Heart left ventricle (tissue), 16 donors: ENCODE measurements at regions not wholly inside any gene's neighbourhood (a gene's known extent, or its start where the extent isn't known, plus 50 kb on each side); places are given as distances from the start of the nearest gene placed in this dataset.

Experiments used
- ATAC-seq, 4 donors: fragments of 200-7000 bp; cut with Tn5 transposase; one replicate each; pipeline ENCODE4 v1.9.1; 2020 to 2022; ENCODE audit warnings: moderate library complexity in 4 of 4, mild to moderate bottlenecking in 3 of 4, moderate number of reproducible peaks in 1 of 4
- DNase-seq, 5 donors: peaks; one replicate each; pipeline ENCODE4 v3.0.0-alpha.2; 2020
- H3K27ac ChIP-seq, 12 donors: fragments of 200-600 bp; sonication (generic) in 4 of 12; one replicate each; pipeline versions ENCODE4 v1.5.0 to v1.8.0; 2016 to 2022; ENCODE audit warnings: mild to moderate bottlenecking in 2 of 12
- H3K27me3 ChIP-seq, 9 donors: fragments of 200-600 bp; sonication (generic) in 2 of 9; one replicate each; pipeline versions ENCODE4 v1.5.1 to v1.8.0; 2016 to 2022; ENCODE audit warnings: mild to moderate bottlenecking in 3 of 9
- H3K36me3 ChIP-seq, 9 donors: fragments of 200-600 bp; sonication (generic) in 2 of 9; one replicate each; pipeline versions ENCODE4 v1.5.0 to v1.8.0; 2018 to 2022; ENCODE audit warnings: mild to moderate bottlenecking in 2 of 9
- H3K4me1 ChIP-seq, 12 donors: fragments of 200-600 bp; sonication (generic) in 4 of 12; one replicate each; pipeline versions ENCODE4 v1.5.0 to v1.8.0; 2016 to 2022; ENCODE audit warnings: mild to moderate bottlenecking in 3 of 12
- H3K4me3 ChIP-seq, 12 donors: fragments of 200-600 bp; sonication (generic) in 4 of 12; one replicate each; pipeline versions ENCODE4 v1.5.0 to v1.8.0; 2017 to 2022; ENCODE audit warnings: mild to moderate bottlenecking in 9 of 12, moderate library complexity in 4 of 12
- H3K9me3 ChIP-seq, 12 donors: fragments of 200-600 bp; sonication (generic) in 4 of 12; one replicate each; pipeline versions ENCODE4 v1.5.0 to v1.8.0; 2016 to 2022; ENCODE audit warnings: mild to moderate bottlenecking in 1 of 12
- POLR2A ChIP-seq, 2 donors: fragments of 450-650 bp; IDR thresholded peaks; one replicate each; pipeline ENCODE4 v1.6.1; 2017; ENCODE audit warnings: antibody characterized with exemption in 2 of 2, mild to moderate bottlenecking in 2 of 2, moderate library complexity in 2 of 2
- WGBS, 4 donors: extraction: QIAGEN DNeasy Blood & Tissue Kit in 2 of 4; methylation state at CpG; one replicate each; pipeline versions ENCODE4 v1.1.5 to v1.1.7; 2013 to 2018; 5-methylcytosine and 5-hydroxymethylcytosine counted together
- intact Hi-C, 10 donors: fragments of 100-400 bp; cut with DNase I; formaldehyde crosslinking; loops; one replicate each; pipeline versions ENCODE4 v1.11.1 to v1.14.2; 2022
- TF ChIP-seq, protein P1 (sequence below), 12 donors: fragments of 200-600 bp; sonication (generic) in 4 of 12; IDR thresholded peaks; one replicate each; pipeline versions ENCODE4 v1.5.0 to v1.8.0; 2018 to 2022; ENCODE audit warnings: antibody characterized with exemption in 12 of 12, mild to moderate bottlenecking in 5 of 12
- donor health status: ischemic (EF 13 %, LVEDD 7.1; RV severe dilation, severe dysfunction).
- donor health status: healthy with polysubstance abuse.
- donor health status: DM: no; HTN: yes; CAD: no.
- donor health status: DM: no; HTN: no; CAD: no.
- donor health status: ischemic (EF 25% LVEDD 6.9; RV normal size, moderate dysfunction).
- donor health status: ischemic (EF 25% LVEDD 5.7; RV mildly dilated, moderate dysfunction).
- donor health status: healthy.
- donor health status: DM: yes; HTN: yes; CAD: no.
- donor health status: ischemic (EF 35%, LVEDD 5.7; RV mildly dilated, moderate dysfunction).
- donor health status: nonischemic (EF 11% LVEDD 7.7; RV severe dilation, severe dysfunction).
- donor health status: DM: yes; HTN: yes; CAD: no.
- donor health status: PGD.
- donor health status: ischemic (EF 29% LVEDD 5.4; RV normal size, mild dysfunction).
- donor health status: nonischemic (EF 23%, LVEDD 6.1; RV moderate dilation, normal function).

DNA sequence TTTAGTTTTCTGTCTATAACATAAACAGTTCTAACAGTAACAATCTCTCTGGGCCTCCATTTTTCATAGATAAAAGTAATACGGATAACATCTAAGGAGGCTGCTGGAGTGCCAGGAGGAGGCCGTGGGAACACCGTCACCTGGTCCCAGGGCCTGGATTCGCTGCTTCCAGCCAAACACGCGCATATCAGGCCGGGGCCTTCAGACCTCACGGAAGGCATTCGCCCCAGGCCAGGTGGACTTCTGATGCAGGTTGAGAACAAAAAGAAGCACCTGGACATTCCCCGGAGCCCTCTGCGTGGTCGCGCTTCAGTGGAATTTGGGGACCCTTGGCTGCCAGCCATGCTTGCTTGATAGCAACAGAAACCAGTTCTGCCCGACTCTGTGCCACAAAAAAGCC, 113.1 kb upstream of the GUCA2B start:
- 86 to 94% (median 94%) methylated on average over 6 to 14 of the region's 14 CpGs for WGBS, 4 donors
- Histone ChIP-seq H3K9me3 (no peaks in the 10 kb centered on the region), H3K4me1 (peaks cover 0 to 9% (median 0%) of the 10 kb centered on the region in 12 donors), H3K4me3 (no peak overlapping the region), H3K27me3 (no peaks in the 10 kb centered on the region), H3K27ac (no peak overlapping the region), H3K36me3 (no peaks in the 10 kb centered on the region)
- no peak for DNase-seq
- intact Hi-C loops, result no loop called here
- no peak for ATAC-seq
- no peak for TF ChIP-seq POLR2A (IDR thresholded peaks at IDR 0.05)
- TF ChIP-seq, protein P1, sequence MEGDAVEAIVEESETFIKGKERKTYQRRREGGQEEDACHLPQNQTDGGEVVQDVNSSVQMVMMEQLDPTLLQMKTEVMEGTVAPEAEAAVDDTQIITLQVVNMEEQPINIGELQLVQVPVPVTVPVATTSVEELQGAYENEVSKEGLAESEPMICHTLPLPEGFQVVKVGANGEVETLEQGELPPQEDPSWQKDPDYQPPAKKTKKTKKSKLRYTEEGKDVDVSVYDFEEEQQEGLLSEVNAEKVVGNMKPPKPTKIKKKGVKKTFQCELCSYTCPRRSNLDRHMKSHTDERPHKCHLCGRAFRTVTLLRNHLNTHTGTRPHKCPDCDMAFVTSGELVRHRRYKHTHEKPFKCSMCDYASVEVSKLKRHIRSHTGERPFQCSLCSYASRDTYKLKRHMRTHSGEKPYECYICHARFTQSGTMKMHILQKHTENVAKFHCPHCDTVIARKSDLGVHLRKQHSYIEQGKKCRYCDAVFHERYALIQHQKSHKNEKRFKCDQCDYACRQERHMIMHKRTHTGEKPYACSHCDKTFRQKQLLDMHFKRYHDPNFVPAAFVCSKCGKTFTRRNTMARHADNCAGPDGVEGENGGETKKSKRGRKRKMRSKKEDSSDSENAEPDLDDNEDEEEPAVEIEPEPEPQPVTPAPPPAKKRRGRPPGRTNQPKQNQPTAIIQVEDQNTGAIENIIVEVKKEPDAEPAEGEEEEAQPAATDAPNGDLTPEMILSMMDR (IDR thresholded peaks at IDR 0.05), result no peak

GRCh38 chr1:42038261-42038660, 114.9 kb upstream of the GUCA2B start:
- 77 to 90% (median 84%) methylated on average over 4 of the region's 4 CpGs for WGBS, 4 donors
- no peak for ATAC-seq

DNA sequence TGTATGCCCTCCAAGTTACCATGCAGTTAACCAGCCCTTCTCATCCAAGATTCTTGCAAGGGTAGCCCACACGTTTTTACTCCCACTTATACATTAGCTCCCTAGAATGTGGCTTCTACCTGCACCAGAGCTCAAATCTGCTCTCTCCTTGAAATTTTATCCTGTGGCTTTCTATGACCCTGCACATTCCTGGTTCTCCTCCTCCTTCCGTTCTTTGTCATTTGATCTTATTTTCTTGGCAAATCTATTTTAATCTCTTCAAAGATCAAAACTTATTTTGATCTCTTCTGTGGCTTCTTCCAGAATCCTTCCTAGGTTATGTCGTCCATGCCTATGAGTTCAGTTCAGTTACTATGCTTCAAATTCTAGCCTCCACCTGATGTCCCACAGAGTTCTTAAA, 115.6 kb upstream of the GUCA2B start:
- Histone ChIP-seq H3K27ac (no peak overlapping the region), H3K9me3 (no peaks in the 10 kb centered on the region), H3K36me3 (no peaks in the 10 kb centered on the region), H3K4me1 (peaks cover 0 to 20% (median 9%) of the 10 kb centered on the region in 12 donors), H3K4me3 (no peak overlapping the region), H3K27me3 (no peaks in the 10 kb centered on the region)
- WGBS, 4 donors, result 54 to 66% (median 62%) methylated on average over 3 of the region's 3 CpGs
- TF ChIP-seq, protein P1 (IDR thresholded peaks at IDR 0.05), result no peak
- no peak for TF ChIP-seq POLR2A (IDR thresholded peaks at IDR 0.05)
- DNase-seq, result no peak
- intact Hi-C loops, result loop anchor here (2.0 to 10.0 kb wide), 9 partner anchors 107 to 465 kb away; partner anchors contain the start of gene HIVEP3 (in 2 of the 10)
- no peak for ATAC-seq

More at GRCh38 chr1:42038261-42038660, 114.9 kb upstream of the GUCA2B start:
- Histone ChIP-seq H3K4me1 (peaks cover 0 to 20% (median 9%) of the 10 kb centered on the region in 12 donors), H3K36me3 (no peaks in the 10 kb centered on the region), H3K9me3 (no peaks in the 10 kb centered on the region), H3K4me3 (no peak overlapping the region), H3K27ac (no peak overlapping the region), H3K27me3 (no peaks in the 10 kb centered on the region)
- TF ChIP-seq POLR2A (IDR thresholded peaks at IDR 0.05), result no peak
- TF ChIP-seq, protein P1 (IDR thresholded peaks at IDR 0.05), result no peak
- intact Hi-C loops, result loop anchor here (5.0 to 10.0 kb wide), 8 partner anchors 107 to 466 kb away; partner anchors contain the start of gene HIVEP3 (in 1 of the 10)
- no peak for DNase-seq

DNA sequence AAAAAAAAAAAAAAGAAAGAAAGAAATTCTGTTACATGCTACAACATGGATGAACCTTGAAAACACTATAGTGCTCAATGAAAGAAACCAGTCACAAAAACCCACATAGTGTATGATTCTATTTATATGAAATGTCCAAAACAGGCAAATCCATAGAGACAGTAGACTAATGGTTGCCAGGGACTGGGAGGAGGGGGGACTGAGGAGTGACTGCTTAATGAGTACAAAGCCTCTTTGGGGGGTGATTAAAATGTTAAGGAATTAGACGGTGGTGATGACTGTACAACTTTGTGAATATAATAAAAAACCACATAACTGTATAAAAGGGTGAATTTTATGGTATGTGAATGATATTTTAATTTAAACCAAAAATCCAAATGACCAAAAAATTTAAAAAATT, 116.0 kb upstream of the GUCA2B start:
- Histone ChIP-seq H3K4me3 (no peak overlapping the region), H3K9me3 (no peaks in the 10 kb centered on the region), H3K4me1 (peaks cover 0 to 20% (median 9%) of the 10 kb centered on the region in 12 donors), H3K27me3 (no peaks in the 10 kb centered on the region), H3K36me3 (no peaks in the 10 kb centered on the region), H3K27ac (no peak overlapping the region)
- WGBS, 4 donors, result 45 to 63% (median 50%) methylated on average over 1 of the region's 1 CpG
- intact Hi-C loops, result loop anchor here (2.0 to 10.0 kb wide), 9 partner anchors 108 to 465 kb away; partner anchors contain the start of gene HIVEP3 (in 2 of the 10)
- no peak for ATAC-seq
- no peak for TF ChIP-seq POLR2A (IDR thresholded peaks at IDR 0.05)
- TF ChIP-seq, protein P1 (IDR thresholded peaks at IDR 0.05), result no peak
- no peak for DNase-seq
